Right lobe of liver (tissue), 4 donors: ENCODE measurements at regions not wholly inside any gene's neighbourhood (a gene's known extent, or its start where the extent isn't known, plus 50 kb on each side); places are given as distances from the start of the nearest gene placed in this dataset.

ENCODE experiments used
- CTCF ChIP-seq, 4 donors: fragments of 200-600 bp in 3 of 4; fragments of 450-650 bp in 1 of 4; IDR thresholded peaks; one replicate each; pipeline versions ENCODE4 v1.5.1 to v1.8.0; 2016 to 2022; ENCODE audit warnings: antibody characterized with exemption in 4 of 4, mild to moderate bottlenecking in 2 of 4
- POLR2A ChIP-seq: fragments of 450-650 bp; IDR thresholded peaks from one replicate; pipeline ENCODE4 v1.6.1; 2017; ENCODE audit warnings: antibody characterized with exemption, mild to moderate bottlenecking
- donor health status: DM: no; HTN: no; CAD: no.
- donor health status: DM: no; HTN: no; CAD: no.
- donor health status: DM: no; HTN: yes; CAD: no.

DNA sequence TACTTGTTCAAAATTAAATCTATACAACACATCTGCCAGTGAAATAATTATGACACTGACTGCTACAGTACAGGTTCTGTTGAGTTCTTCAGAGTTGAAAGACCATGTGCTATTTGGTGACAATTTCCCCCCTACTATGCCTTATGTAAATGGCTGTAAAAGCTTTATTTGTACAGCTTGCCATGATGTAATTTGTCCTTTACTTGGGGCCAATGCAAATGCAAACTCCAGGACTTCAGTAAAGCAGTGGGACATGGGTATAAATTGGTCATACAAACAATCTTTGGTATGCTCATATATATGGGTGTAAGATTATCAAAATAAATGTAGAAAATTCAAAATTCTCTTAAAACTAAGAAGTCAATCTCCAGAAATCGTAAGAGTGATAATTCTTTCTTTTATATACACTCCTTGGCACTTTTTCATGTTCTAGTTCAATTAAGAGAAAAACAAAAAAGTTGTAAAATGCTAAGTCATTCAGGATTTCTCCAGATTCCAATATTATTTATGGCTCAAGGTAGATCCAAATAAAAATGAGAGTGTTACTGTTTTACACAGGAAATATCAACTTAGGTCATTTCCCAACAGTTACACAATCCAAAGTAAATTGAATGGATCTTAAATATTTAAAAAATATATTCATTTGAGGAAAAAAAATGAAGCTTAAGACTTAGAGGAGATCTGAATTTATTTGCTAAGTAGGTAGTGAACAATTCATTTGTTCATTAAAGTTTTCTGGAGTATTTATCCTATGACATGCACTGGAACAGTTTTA lies 1310.5 kb upstream of the CITED2 start:
- no peak for TF ChIP-seq CTCF (IDR thresholded peaks at IDR 0.05)
- no peak for TF ChIP-seq POLR2A
